GM18502 (cell line): ENCODE measurements at regions not wholly inside any gene's neighbourhood (a gene's known extent, or its start where the extent isn't known, plus 50 kb on each side); places are given as distances from the start of the nearest gene placed in this dataset.

Source experiments
- ATAC-seq: cut with Tn5 transposase; IDR thresholded peaks from one replicate; pipeline ENCODE4 v1.9.1; 2021; ENCODE audit warnings: mild to moderate bottlenecking; ENCODE audit not compliant: unreplicated experiment, poor library complexity

DNA sequence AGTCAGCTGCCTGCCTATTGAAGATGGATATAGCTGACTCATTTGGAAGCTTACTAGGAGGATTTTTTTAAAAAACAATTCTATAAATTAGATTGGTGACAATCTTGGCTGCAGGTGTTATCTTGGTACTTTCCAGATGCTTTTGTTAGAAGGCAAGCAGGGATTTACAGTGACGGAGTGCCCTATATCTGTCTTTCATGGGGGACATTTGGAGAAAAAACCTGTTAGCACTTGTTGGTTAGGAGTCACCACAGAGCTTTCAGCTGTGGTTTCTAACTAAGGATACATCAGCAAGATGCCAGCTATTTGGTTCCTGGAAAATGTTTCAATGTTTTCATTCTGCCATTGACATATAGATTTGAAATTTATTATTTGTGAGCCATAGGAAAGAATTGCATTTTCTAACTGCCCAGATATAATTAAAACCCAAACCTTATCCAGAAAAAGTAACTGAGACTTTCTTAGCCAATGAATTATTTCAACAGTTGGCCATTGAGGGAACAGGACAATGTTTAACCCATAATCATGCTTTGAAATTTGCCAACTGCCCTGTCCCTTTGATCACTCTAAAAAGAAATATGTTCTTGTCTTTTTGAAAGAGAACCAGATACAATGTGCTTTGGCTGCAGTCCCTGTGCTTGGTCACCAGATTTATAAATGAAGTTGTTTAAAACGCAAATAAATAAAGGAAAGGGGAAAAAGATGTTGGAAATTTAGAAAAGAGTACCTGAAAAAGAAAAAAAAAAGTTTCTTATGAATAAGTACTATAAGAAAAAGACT is 761.0 kb upstream of the CXADR start:
- no peak for ATAC-seq

- ATAC-seq, result no peak
Observed at GRCh38 chr21:16752475-16752857, 760.4 kb upstream of the CXADR start.

GRCh38 chr21:16755061-16755460 is 757.8 kb upstream of the CXADR start:
- no peak for ATAC-seq

- ATAC-seq, result no peak
Observed at GRCh38 chr21:16767201-16767600, 745.6 kb upstream of the CXADR start.

- no peak for ATAC-seq
Observed at GRCh38 chr21:16768096-16768495, 744.7 kb upstream of the CXADR start.

DNA sequence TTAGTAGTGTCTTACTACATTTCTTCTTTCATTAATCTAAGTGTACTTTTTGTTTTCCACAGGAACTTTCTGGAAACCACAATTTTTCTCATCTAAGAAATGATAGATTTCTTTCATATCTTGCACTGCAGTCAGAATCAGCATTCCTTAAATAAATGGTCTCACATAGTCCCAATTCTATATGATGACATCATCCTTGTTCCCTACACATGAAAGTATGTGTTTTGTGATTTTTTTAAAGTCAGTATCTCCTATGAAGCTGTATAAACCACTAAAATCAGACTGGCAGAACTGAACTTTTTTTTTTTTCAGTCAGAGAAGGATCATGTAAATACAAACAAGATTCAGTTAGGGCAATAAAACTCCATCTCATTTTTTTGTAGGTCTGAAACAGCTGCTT is 742.6 kb upstream of the CXADR start:
- no peak for ATAC-seq

DNA sequence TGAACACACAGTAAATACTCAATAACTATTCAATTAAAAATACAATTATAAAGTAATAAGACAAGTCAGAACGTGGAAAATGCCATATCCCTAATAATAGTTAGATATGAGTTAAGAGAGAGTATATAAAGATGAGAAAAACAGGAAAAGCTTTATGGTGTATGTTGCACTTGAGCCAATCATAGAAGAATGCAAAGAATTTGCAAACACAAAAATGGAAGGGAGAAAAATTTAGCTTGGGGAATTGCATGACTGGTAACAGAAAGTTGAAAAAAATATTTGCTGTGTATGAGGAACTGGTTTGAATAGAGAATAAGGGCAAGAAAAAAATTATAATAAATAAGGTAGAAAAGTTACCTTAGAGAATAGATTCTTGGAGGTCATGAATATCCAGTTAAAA is 739.6 kb upstream of the CXADR start:
- ATAC-seq, result no peak

DNA sequence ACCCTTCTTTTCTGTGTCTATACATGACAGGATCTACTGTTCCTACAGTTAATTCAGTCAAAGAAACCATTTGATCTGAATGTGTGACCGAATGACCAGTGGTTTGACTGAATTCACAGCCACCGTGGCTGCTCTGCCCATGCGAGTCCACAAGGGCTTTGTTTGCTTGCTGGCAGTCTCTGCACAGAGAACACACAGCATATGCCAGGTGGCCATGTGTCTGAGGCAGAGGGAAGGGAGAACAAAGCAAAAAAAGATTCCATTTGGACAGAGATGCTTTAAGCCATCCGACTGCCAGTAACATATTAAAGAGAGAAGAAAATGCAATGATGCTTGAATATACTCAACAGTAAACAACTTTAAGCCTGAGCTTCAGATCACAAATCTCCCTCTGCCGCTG is 737.8 kb upstream of the CXADR start:
- no peak for ATAC-seq

- ATAC-seq, result no peak
Observed at GRCh38 chr21:16777041-16777720, 735.7 kb upstream of the CXADR start.

GRCh38 chr21:16788584-16788983 is 724.3 kb upstream of the CXADR start:
- ATAC-seq, result no peak

DNA sequence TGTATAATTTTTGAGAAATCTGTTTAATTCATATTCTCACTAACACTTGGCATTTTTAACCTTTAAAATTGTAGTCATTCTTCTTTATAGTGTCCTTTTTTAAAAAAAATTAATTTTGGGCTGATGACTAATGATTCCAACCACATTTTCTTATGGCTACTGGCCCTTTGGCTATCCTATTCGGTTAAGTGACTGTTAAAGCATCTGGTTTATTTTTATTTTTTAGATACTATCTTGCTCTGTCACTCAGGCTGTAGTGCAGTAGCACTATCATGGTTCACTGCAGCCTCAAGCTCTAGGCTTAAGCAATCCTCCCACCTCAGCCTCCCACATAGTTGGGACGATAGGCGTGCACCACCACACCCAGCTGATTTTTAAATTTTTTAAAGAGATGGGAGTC is 723.2 kb upstream of the CXADR start:
- ATAC-seq, result no peak

- ATAC-seq, result no peak
Observed at GRCh38 chr21:16792101-16792500, 720.7 kb upstream of the CXADR start.

- no peak for ATAC-seq
Observed at GRCh38 chr21:16794950-16795349, 717.9 kb upstream of the CXADR start.

- ATAC-seq, result no peak
Observed at GRCh38 chr21:16796776-16797175, 716.1 kb upstream of the CXADR start.

DNA sequence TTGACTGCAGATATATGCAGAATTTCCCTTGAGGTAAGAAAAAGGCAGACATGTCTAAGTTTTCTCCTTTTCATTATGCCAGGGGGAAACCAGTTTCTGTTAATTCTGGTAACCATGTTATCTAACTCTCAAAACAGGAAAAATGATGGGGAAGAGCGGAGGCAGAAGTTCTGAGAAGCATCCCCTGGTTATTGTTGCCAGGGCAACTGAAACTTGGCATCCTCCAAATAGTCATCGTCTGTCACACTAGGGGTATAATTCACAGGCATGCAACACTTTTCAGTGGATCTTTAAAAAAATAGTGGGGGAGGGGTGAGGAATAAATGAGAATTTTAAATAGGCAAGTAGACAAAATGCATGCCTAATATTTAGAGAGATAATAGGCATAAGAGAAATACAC is 715.3 kb upstream of the CXADR start:
- no peak for ATAC-seq

DNA sequence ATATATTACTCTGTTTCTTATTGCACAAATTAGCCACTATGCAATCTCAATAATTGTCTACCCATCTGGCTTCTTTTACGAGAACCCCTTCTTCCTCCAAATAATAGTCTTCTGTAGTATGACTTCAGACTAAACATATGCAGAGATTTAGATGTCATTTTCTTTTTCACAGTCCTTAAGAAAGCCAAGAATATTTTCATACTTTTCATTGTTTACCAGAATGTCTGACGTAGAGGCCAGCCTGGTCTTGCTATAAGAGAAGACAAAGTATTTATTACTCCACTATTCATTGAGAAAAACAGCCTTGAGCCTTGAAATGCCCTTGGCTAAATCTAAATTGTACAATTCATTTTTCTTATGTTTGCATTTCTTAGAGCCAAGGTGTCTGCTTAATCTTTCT is 714.9 kb upstream of the CXADR start:
- no peak for ATAC-seq

GRCh38 chr21:16800536-16801275 is 712.1 kb upstream of the CXADR start:
- ATAC-seq, result no peak

- ATAC-seq, result no peak
Observed at GRCh38 chr21:16811011-16811410, 701.8 kb upstream of the CXADR start.

DNA sequence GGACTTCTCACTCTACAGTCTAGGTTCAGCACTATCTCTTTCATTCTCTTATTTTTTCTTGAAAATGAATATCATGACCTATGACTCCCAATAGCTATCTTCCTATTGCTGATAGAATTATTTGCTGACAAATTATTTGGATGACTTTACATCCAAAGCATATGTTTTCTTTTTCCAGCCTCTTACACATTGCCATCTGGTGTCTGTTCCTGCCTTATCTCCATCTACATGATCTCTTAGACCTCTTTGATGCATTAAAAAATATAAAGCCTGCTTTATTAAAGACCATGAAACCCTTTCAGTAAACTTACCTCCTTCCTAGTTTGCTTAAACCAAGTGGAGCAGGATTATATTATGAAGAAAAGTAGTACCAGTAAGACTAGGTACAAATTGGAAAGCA is 700.9 kb upstream of the CXADR start:
- no peak for ATAC-seq

DNA sequence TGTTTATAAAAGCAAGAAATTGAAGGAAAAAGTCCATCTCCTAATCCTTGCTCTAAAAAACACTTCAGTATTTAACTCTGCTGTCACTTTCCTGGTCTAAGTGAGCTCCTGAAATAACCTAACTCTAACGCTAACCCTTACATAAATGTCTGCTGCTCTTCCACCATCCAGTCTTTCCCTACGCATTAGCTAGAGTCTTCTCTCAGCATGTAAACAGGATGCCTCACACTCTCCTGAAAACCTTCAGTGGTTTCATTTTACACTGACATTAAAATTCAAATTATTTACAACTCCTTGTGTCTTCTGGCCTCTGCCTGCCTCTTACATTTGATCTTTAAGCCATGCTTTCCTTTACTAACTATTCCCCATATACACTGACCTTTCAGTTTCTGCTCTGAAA is 697.6 kb upstream of the CXADR start:
- no peak for ATAC-seq

DNA sequence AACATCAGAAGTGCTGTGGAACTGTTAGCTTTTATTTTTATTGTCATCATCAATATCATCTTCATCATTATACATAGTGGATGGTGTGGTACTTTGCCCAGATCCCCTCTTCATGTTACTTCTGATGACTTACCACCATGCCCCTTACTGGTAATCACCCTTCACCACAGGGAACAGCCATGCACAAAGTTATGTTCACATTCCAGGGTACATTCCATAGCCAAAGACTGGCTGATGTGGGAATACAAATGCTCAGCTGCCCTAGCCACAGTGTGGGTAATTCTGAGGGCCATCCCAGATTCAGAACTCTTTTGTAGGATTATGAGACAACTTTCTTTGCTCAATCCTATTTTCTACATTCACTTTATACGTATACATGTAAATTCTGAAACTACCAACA is 691.3 kb upstream of the CXADR start:
- ATAC-seq, result no peak
